ENCODE measurements at regions not wholly inside any gene's neighbourhood (a gene's known extent, or its start where the extent isn't known, plus 50 kb on each side); places are given as distances from the start of the nearest gene placed in this dataset.

DNA sequence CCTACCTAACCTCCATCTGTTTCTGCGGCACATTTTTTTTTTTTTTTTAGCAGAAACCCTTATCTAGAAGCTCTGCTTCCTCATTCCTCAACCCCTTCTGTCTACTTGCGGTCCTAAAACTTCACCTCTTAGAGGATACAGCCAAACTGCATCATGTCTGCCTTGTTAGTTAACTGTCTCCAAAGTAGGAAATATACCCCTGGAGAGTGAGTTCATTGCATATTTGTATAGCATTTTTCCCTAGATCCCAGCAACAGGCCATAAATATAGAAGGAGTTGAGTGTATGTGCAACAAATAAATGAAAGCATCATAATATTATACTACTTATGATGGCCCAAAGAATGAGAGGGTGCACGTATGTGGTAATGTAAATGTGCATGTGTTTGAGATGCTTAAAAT is 1288.6 kb upstream of the GJE1 start:
- Histone ChIP-seq H3K36me3 (ENCODE audit: control insufficient read depth, insufficient read depth, low read length) (no peaks in the 10 kb centered on the region), H3K9me3 (ENCODE audit: control insufficient read depth, low read length) (no peaks in the 10 kb centered on the region), H3K27ac (ENCODE audit: low read depth, low read length) (no peak overlapping the region), H3K4me1 (ENCODE audit: control insufficient read depth, insufficient read depth, low read length) (no peaks in the 10 kb centered on the region), H3K27me3 (ENCODE audit: control insufficient read depth, insufficient read depth, low read length, poor library complexity, severe bottlenecking) (no peaks in the 10 kb centered on the region), H3K9ac (ENCODE audit: extremely low read depth, low read length, poor library complexity, severe bottlenecking) (no peak overlapping the region), H3K4me3 (ENCODE audit: low read length) (no peak overlapping the region)
- H3K4me3 Mint-ChIP-seq, result no peak overlapping the region
- H3K27me3 Mint-ChIP-seq (ENCODE audit: insufficient read depth), result no peaks in the 10 kb centered on the region
- TF ChIP-seq, protein P1, sequence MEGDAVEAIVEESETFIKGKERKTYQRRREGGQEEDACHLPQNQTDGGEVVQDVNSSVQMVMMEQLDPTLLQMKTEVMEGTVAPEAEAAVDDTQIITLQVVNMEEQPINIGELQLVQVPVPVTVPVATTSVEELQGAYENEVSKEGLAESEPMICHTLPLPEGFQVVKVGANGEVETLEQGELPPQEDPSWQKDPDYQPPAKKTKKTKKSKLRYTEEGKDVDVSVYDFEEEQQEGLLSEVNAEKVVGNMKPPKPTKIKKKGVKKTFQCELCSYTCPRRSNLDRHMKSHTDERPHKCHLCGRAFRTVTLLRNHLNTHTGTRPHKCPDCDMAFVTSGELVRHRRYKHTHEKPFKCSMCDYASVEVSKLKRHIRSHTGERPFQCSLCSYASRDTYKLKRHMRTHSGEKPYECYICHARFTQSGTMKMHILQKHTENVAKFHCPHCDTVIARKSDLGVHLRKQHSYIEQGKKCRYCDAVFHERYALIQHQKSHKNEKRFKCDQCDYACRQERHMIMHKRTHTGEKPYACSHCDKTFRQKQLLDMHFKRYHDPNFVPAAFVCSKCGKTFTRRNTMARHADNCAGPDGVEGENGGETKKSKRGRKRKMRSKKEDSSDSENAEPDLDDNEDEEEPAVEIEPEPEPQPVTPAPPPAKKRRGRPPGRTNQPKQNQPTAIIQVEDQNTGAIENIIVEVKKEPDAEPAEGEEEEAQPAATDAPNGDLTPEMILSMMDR (conservative IDR thresholded peaks at IDR 0.05), result no peak
- H3K36me3 Mint-ChIP-seq (ENCODE audit: low read depth), result no peaks in the 10 kb centered on the region
- no peaks in the 10 kb centered on the region for H3K9me3 Mint-ChIP-seq
- 88 to 96% methylated on average over 1 to 2 of the region's 3 CpGs for WGBS, 2 experiments (ENCODE audit: insufficient coverage in 1 of 2, insufficient read length in 1 of 2)
- H3K4me1 Mint-ChIP-seq, result no peaks in the 10 kb centered on the region
- H3K27ac Mint-ChIP-seq, result no peak overlapping the region
- DNase-seq, result no peak

DNA sequence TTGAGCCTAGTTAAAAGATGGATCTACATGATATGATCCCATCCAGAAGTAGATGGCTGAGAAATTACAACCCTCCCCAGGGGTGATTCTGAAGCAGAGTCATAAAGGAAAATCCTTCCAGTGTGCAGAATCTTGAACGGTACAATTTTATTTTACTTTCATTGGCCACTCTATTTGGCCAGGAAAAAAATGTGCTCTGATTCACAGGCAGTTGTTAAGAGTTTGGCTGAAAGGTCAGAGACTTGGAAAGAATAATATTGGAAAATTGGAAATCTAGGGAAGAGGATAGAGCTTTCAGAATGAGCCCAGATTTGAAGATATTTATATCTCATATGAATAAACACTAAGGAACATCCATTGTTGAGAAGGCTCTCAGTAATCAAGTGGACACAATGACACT is 1299.3 kb upstream of the GJE1 start:
- H3K27me3 Mint-ChIP-seq (ENCODE audit: insufficient read depth), result no peaks in the 10 kb centered on the region
- WGBS, 2 experiments (ENCODE audit: insufficient coverage in 1 of 2, insufficient read length in 1 of 2), result 92% methylated on average over 1 of the region's 1 CpG; no CpG with 5 or more reads in 1 of the 2 experiments
- no peaks in the 10 kb centered on the region for H3K4me1 Mint-ChIP-seq
- H3K4me3 Mint-ChIP-seq, result no peak overlapping the region
- Histone ChIP-seq H3K27ac (ENCODE audit: low read depth, low read length) (no peak overlapping the region), H3K9ac (ENCODE audit: extremely low read depth, low read length, poor library complexity, severe bottlenecking) (no peak overlapping the region), H3K36me3 (ENCODE audit: control insufficient read depth, insufficient read depth, low read length) (no peaks in the 10 kb centered on the region), H3K9me3 (ENCODE audit: control insufficient read depth, low read length) (no peaks in the 10 kb centered on the region), H3K4me3 (ENCODE audit: low read length) (no peak overlapping the region), H3K27me3 (ENCODE audit: control insufficient read depth, insufficient read depth, low read length, poor library complexity, severe bottlenecking) (no peaks in the 10 kb centered on the region), H3K4me1 (ENCODE audit: control insufficient read depth, insufficient read depth, low read length) (no peaks in the 10 kb centered on the region)
- H3K36me3 Mint-ChIP-seq (ENCODE audit: low read depth), result no peaks in the 10 kb centered on the region
- TF ChIP-seq, protein P1 (conservative IDR thresholded peaks at IDR 0.05), result no peak
- H3K27ac Mint-ChIP-seq, result no peak overlapping the region
- H3K9me3 Mint-ChIP-seq, result no peaks in the 10 kb centered on the region
- no peak for DNase-seq

DNA sequence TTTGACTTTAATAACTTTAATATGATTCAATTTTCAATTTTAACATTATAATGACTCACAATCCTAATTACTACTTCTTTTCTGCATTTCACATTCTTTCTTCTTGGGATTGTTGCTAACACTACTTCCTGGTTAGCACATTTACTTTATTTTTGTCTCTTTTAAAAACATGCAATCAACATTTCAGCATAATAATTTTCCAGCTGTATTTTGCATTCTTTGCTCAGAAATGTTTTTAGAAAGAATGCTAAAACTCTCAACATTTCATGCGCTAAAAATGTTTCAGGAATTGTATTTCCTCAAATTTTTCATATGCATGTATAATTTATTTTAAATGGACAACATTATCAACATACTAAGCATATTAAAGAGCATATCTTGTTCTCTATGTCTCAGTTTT is 1302.1 kb upstream of the GJE1 start:
- Histone ChIP-seq H3K9me3 (ENCODE audit: control insufficient read depth, low read length) (no peaks in the 10 kb centered on the region), H3K4me3 (ENCODE audit: low read length) (no peak overlapping the region), H3K36me3 (ENCODE audit: control insufficient read depth, insufficient read depth, low read length) (no peaks in the 10 kb centered on the region), H3K27me3 (ENCODE audit: control insufficient read depth, insufficient read depth, low read length, poor library complexity, severe bottlenecking) (no peaks in the 10 kb centered on the region), H3K9ac (ENCODE audit: extremely low read depth, low read length, poor library complexity, severe bottlenecking) (no peak overlapping the region), H3K4me1 (ENCODE audit: control insufficient read depth, insufficient read depth, low read length) (no peaks in the 10 kb centered on the region), H3K27ac (ENCODE audit: low read depth, low read length) (no peak overlapping the region)
- no peaks in the 10 kb centered on the region for H3K36me3 Mint-ChIP-seq (ENCODE audit: low read depth)
- no peak overlapping the region for H3K27ac Mint-ChIP-seq
- no peaks in the 10 kb centered on the region for H3K9me3 Mint-ChIP-seq
- TF ChIP-seq, protein P1 (conservative IDR thresholded peaks at IDR 0.05), result no peak
- H3K4me1 Mint-ChIP-seq, result no peaks in the 10 kb centered on the region
- DNase-seq, result no peak
- H3K27me3 Mint-ChIP-seq (ENCODE audit: insufficient read depth), result no peaks in the 10 kb centered on the region
- H3K4me3 Mint-ChIP-seq, result no peak overlapping the region
- WGBS, 2 experiments (ENCODE audit: insufficient coverage in 1 of 2, insufficient read length in 1 of 2), result 80% methylated on average over 1 of the region's 1 CpG; no CpG with 5 or more reads in 1 of the 2 experiments

Data from endodermal cell (in vitro differentiated cells).